ENCODE measurements at regions not wholly inside any gene's neighbourhood (a gene's known extent, or its start where the extent isn't known, plus 50 kb on each side); places are given as distances from the start of the nearest gene placed in this dataset.

DNA sequence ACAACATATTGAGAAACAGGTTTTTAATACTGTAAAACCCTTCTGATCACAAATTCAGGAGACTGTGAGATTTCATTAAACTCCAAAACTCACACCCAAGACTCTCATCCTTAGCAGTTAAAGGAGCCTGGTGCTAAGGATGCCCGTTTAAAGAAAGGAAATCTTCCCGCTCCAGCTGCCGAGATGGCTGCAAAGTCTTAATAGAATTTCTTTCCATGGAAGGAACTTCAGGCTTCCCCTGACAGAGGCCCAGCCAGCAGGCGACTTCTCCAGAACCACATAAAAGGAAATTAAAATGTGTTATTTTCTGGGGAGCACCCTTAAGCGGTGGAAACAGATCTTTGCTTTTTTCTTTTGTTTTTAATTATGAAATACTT, 104.7 kb upstream of the CHST15 start:
- TF ChIP-seq EZH2 (IDR thresholded peaks at IDR 0.05; ENCODE audit: borderline replicate concordance, control insufficient read depth, low read depth, low read length) (no peak), MTA2 (IDR thresholded peaks at IDR 0.05; ENCODE audit: low read depth) (no peak), FOXM1 (IDR thresholded peaks at IDR 0.05; ENCODE audit: low read depth, low read length) (no peak), NR2C2 (IDR thresholded peaks at IDR 0.05; ENCODE audit: borderline replicate concordance, control insufficient read depth, insufficient read length, low read depth) (no peak), ZSCAN29 (IDR thresholded peaks at IDR 0.05) (no peak), HDAC2 (IDR thresholded peaks at IDR 0.05) (no peak), NFXL1 (IDR thresholded peaks at IDR 0.05; ENCODE audit: borderline replicate concordance) (no peak), POLR2A (IDR thresholded peaks at IDR 0.05; ENCODE audit: low read depth, low read length) (no peak), POLR2AphosphoS2 (IDR thresholded peaks at IDR 0.05; ENCODE audit: low read depth, low read length) (no peak), RFX5 (IDR thresholded peaks at IDR 0.05; ENCODE audit: low read depth, low read length) (no peak), CHD1 (IDR thresholded peaks at IDR 0.05; ENCODE audit: low read depth, low read length) (no peak)
- TF ChIP-seq, protein P1, sequence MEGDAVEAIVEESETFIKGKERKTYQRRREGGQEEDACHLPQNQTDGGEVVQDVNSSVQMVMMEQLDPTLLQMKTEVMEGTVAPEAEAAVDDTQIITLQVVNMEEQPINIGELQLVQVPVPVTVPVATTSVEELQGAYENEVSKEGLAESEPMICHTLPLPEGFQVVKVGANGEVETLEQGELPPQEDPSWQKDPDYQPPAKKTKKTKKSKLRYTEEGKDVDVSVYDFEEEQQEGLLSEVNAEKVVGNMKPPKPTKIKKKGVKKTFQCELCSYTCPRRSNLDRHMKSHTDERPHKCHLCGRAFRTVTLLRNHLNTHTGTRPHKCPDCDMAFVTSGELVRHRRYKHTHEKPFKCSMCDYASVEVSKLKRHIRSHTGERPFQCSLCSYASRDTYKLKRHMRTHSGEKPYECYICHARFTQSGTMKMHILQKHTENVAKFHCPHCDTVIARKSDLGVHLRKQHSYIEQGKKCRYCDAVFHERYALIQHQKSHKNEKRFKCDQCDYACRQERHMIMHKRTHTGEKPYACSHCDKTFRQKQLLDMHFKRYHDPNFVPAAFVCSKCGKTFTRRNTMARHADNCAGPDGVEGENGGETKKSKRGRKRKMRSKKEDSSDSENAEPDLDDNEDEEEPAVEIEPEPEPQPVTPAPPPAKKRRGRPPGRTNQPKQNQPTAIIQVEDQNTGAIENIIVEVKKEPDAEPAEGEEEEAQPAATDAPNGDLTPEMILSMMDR (IDR thresholded peaks at IDR 0.05 in 2 of 3, conservative IDR thresholded peaks at IDR 0.05 in 1 of 3; ENCODE audit: control insufficient read depth in 2 of 3, extremely low read depth in 1 of 3, insufficient read depth in 1 of 3, low read depth in 3 of 3, low read length in 3 of 3): no peak
- TF ChIP-seq, protein P2, sequence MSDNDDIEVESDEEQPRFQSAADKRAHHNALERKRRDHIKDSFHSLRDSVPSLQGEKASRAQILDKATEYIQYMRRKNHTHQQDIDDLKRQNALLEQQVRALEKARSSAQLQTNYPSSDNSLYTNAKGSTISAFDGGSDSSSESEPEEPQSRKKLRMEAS (IDR thresholded peaks at IDR 0.05; ENCODE audit: low read depth, low read length): no peak

All from GM12878 (cell line).